Gastroesophageal sphincter (tissue), 3 donors: ENCODE measurements at regions not wholly inside any gene's neighbourhood (a gene's known extent, or its start where the extent isn't known, plus 50 kb on each side); places are given as distances from the start of the nearest gene placed in this dataset.
"Not testable (repeated sequence)": the region's sequence is repeated elsewhere in the genome, so short reads cannot be mapped to it uniquely, and the experiment has no call there.

Experiments
- CTCF ChIP-seq, 4 experiments: fragments of 200-600 bp in 2 of 4; fragments of 450-650 bp in 2 of 4; sonication (generic) in 1 of 4; IDR thresholded peaks; one replicate each; pipeline ENCODE4 v1.5.1; 2017 to 2019; ENCODE audit warnings: antibody characterized with exemption in 4 of 4, mild to moderate bottlenecking in 2 of 4, moderate library complexity in 2 of 4
- EP300 ChIP-seq: sonication (generic); formaldehyde crosslinking; IDR thresholded peaks from one replicate; pipeline ENCODE4 v1.6.1; 2017; ENCODE audit warnings: antibody characterized with exemption, mild to moderate bottlenecking
- POLR2AphosphoS5 ChIP-seq: sonication (generic); formaldehyde crosslinking; IDR thresholded peaks from one replicate; pipeline ENCODE4 v1.6.1; 2017; ENCODE audit warnings: antibody characterized with exemption

GRCh38 chr11:126130781-126131180 is 68.1 kb upstream of the CDON start:
- not testable (repeated sequence) for TF ChIP-seq CTCF (IDR thresholded peaks at IDR 0.05); POLR2AphosphoS5; EP300
